GM19455 (cell line): ENCODE measurements at regions not wholly inside any gene's neighbourhood (a gene's known extent, or its start where the extent isn't known, plus 50 kb on each side); places are given as distances from the start of the nearest gene placed in this dataset.
"Not testable (repeated sequence)": the region's sequence is repeated elsewhere in the genome, so short reads cannot be mapped to it uniquely, and the experiment has no call there.

ENCODE experiments used
- ATAC-seq: cut with Tn5 transposase; IDR thresholded peaks from one replicate; pipeline ENCODE4 v1.9.1; 2021; ENCODE audit not compliant: unreplicated experiment

- ATAC-seq: not testable (repeated sequence)
These were observed 887.7 kb upstream of the CDH18 start for GRCh38 chr5:20875726-20876125.

DNA sequence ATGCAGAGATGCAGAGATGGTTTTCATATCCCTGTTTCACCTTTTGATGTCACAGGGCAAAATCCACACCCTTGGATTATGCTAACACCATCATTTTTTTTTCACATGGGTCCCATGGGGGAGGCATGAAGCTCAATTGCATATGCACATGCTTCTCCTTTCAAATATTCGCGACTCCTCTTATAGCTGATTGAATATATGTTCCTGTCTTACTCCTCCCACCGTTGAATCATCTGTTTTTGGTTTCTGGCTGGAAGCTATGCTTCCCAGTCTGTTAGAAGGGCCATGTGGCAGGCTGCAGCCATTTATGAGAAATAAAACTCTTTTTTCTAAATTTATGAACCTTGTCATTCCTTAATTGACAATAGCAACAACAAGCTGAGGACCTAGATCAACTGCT, 877.9 kb upstream of the CDH18 start:
- ATAC-seq: not testable (repeated sequence)

- no peak for ATAC-seq
These were observed 845.2 kb upstream of the CDH18 start for GRCh38 chr5:20833081-20833627.

DNA sequence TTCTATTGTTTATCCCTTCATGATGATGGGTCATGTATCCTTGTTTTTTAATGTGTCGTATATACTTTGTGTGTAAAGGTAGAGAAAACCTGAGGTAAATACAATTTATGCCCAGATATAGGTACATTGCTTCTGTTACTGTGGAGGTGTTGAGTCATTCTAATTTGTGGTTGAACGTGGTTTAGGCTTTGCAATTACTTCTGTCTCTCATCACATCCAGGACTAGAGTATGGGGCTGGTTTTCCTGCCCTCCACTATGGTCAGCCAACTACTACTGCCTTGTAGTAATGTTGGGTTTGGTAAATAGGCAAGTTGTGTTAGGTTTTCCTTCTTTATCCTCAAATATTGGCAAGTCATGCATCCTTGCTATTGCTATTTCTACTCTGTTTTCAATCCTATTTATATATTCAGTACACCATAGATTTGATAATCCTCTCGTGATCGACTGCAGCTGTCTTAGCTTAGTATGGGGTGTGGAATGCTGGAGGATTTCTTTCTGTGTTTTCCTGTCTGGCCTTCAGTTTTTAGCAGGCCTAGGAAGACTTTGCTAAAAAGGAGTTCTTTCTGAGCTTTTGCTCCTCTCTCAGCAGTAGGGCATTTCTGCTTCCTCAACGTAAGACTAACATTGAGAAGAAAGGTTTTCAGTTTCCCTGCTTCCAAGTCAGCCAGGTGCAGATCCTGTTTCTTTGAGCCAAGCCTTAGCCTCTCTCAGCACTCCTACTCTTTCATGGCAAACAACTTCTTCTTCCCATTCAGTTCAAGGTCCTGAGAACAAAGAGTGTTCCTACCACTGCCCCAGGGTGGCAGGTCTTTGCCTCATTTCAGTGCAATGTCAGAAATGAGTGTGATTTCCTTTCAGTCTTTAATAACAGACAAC, 844.4 kb upstream of the CDH18 start:
- no peak for ATAC-seq

GRCh38 chr5:20825951-20826350, 838.0 kb upstream of the CDH18 start:
- ATAC-seq: not testable (repeated sequence)

DNA sequence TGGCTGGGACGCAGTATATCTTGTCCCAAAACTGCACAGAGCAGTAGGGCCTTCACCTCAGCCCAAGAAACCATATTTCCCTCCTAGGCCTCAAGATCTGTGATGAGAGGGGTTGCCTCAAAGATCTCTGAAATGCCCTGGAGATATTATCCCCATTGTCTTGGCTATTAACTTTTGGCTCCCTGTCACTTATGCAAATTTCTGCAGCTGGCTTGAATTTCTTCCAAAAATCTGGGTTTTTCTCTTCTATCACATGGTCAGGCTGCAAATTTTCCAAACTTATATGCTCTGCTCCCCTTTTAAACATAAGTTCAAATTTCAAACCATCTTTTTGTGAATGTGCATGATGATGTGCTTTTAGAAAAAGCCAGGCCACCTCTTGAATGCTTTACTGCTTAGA, 809.2 kb upstream of the CDH18 start:
- not testable (repeated sequence) for ATAC-seq

DNA sequence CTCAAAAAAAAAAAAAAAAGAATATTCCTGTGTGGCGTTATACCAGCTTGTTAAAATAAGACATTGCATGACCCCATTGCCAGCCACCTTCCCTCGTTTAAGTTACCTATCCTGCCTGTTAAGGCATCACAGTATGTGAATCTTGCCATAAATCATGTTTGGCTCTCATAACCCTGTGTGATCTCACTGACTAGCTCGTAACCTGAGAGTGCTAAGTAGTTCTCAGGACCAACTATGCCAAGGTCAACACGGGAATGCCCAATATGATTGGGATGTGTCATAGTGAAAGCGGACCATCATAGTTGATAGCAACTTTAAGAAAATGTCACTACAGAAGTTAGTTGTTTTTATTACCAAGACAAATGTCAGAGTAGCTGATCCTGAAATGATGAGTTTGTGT, 796.8 kb upstream of the CDH18 start:
- not testable (repeated sequence) for ATAC-seq

- not testable (repeated sequence) for ATAC-seq
These were observed 795.5 kb upstream of the CDH18 start for GRCh38 chr5:20783484-20783883.

DNA sequence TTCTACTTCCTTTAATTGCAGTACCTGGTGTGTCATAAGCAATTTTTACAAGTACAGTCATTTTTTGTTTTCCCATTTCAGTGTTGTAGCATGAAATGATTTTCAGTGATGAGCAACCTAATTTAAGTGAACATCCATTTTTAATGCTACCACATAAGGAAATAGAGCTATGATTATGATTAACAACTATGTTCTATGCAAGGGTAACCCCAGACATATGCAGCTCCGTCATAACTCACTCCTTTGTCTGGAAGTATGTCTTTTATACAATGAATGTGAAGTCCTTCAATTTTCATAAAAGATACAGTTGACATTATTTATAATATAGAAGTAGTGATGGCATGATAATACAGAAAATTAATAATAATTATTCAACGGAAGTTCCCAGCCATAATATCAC, 783.3 kb upstream of the CDH18 start:
- not testable (repeated sequence) for ATAC-seq

DNA sequence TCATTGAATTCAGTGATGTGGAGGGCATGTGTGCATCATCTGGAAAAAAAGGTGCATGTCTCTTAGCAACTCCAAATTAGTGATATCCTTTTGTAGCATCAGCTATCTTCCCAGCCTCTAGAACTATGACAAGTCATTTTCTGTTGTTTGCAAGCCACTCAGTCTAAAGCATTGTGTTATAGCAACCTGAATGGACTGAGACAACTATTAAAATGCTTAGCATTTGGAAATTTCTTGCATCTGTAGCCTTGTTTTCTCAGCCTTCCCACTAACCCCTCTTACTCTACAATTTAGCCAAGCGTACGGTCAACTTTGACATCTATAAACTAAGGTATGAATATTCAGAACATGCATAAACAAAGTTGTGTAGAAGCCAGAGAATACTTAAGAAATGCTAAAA, 777.1 kb upstream of the CDH18 start:
- not testable (repeated sequence) for ATAC-seq

DNA sequence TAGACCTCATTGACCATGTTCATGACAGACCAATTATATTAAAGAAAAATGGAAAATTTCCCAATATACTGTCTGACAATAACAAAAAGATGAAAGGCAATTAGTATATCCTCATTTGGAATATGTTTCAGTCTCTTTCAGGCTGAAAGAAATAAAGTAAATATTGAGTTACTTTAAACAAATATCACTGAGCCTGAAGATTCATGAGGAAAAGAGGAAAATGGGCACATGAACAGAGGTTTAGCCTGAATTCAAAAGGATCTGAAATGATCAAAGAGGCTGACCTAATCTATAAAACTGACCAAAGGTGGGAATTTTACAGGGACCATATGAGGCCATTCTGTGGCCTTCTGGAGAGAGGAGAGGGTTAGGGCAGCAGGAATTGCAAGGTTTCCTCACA, 771.5 kb upstream of the CDH18 start:
- not testable (repeated sequence) for ATAC-seq

DNA sequence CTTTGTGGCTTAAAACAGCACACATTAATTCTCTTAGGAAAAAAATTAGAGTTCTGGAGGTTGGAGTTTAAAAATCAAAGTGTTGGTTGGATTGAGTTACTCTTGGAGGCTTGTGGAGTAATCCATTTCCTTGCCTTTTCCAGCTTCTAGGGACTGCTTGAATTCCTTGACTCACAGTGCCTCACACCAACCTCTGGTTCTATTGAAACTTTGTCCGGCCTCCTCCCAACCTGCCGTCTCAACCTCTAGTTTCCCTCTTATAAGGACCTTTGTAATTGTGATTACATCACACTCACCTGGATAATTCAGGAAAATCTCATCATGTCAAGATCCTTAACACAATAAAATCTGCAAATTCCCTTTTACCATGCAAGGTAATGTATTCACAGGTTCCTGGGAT, 764.2 kb upstream of the CDH18 start:
- ATAC-seq: not testable (repeated sequence)

- not testable (repeated sequence) for ATAC-seq
These were observed 747.7 kb upstream of the CDH18 start for GRCh38 chr5:20735715-20736114.

GRCh38 chr5:20732223-20732622, 744.2 kb upstream of the CDH18 start:
- ATAC-seq: not testable (repeated sequence)

DNA sequence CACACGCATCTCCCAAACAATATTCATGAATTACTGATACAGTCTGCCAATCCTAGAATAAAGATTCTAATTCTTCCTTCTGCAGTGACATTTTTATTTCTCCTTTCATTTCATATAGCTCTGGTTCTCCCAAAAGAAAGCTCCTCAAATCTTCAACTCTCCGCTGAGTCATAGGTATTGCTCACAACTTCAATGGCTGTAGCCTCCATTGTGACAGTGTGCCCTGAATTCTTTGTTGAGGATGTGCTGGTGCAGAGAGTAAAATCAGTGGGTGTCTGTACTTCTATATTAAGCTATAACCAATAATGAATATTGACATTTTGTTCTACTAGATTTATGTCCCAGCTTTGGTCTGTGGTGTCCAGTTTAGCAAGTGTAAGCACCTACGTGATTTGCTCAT, 733.3 kb upstream of the CDH18 start:
- ATAC-seq: not testable (repeated sequence)

DNA sequence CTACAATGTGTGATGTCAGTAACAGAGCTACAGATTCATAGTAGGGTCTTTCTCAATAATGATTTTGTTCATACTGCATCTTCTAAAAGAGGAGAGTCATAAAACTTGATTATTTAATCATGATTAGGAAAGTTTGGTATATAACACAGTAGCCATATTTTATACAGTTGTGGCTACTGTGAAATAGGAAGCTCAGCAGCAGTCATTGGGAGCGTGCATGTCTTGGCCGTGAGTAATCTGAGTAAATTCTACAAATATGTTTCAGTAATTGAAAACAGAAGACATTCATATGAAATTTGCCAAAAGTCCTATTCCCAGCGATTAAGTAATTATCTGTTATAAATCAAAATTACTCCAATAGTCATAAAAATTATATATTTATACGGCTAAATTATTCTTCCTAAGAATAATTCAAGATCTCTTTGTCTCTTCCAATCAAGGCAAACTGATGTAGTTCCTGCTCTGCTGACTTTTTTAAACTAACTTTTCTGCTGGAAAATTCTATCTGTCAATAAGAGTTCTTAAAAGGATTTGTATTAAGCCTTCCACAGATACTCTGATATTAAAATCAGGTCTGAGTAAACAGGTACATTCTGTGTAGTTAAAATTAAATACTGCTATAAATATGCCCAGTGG, 723.6 kb upstream of the CDH18 start:
- ATAC-seq: not testable (repeated sequence)

GRCh38 chr5:20707634-20708033, 719.6 kb upstream of the CDH18 start:
- ATAC-seq: not testable (repeated sequence)

DNA sequence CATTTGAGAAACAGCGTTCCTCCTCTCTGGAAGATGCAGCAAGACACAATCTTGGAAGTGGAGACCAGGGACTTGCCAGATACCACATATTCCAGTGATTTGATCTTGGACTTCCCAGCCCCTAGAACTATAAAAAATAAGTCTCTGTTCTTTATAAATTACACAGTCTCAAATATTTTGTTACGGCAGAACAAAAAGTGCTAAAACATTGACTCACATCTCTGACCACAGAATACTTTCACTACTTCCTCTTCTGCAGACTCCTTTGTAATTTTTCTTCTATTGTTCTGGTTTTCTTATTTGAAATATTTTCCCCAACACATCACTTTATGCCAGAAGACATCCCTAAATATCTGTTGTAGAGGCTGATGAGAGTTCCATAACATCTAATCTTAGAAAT, 706.1 kb upstream of the CDH18 start:
- no peak for ATAC-seq

DNA sequence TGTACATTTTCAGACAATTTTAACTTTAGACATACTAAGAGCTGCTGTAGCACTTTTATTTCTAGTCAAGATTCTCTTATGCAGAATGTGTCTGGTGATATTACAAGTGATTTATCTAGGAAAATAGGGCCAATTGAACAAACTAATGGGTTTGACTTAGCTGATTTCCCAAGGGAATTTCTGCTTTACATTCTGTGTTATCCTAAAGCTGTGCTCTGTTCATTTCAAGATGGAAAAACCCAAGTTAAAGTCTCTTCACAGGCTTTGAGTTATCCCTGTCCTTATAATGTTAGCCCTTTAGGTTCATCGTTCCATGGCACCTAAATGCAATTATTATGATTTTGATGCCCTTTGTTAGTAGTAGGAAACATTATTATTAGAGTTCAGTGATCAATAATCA, 704.9 kb upstream of the CDH18 start:
- no peak for ATAC-seq

- no peak for ATAC-seq
These were observed 695.4 kb upstream of the CDH18 start for GRCh38 chr5:20683241-20683940.

GRCh38 chr5:20680718-20681302, 692.8 kb upstream of the CDH18 start:
- ATAC-seq: no peak
